ENCODE measurements at regions not wholly inside any gene's neighbourhood (a gene's known extent, or its start where the extent isn't known, plus 50 kb on each side); places are given as distances from the start of the nearest gene placed in this dataset.

DNA sequence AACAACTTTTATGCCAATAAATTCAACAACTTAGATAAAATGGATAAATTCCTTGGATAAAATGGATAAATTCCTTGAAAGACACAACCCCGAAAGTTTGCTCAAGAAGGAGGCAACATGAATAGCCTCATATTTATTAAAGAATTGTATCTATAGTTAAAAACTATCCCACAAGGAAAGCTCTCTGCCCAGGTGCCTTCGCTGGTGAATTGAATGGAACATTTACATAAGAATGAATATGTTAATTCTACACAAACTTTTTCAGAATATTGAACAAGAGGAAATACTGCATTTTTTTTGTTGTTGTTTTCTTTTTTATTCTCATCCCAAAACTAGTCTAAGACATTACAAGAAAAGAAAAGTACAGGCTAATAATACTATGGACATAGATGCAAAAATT lies 805.3 kb upstream of the RAB6C start:
- TF ChIP-seq, protein P1, sequence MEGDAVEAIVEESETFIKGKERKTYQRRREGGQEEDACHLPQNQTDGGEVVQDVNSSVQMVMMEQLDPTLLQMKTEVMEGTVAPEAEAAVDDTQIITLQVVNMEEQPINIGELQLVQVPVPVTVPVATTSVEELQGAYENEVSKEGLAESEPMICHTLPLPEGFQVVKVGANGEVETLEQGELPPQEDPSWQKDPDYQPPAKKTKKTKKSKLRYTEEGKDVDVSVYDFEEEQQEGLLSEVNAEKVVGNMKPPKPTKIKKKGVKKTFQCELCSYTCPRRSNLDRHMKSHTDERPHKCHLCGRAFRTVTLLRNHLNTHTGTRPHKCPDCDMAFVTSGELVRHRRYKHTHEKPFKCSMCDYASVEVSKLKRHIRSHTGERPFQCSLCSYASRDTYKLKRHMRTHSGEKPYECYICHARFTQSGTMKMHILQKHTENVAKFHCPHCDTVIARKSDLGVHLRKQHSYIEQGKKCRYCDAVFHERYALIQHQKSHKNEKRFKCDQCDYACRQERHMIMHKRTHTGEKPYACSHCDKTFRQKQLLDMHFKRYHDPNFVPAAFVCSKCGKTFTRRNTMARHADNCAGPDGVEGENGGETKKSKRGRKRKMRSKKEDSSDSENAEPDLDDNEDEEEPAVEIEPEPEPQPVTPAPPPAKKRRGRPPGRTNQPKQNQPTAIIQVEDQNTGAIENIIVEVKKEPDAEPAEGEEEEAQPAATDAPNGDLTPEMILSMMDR (IDR thresholded peaks at IDR 0.05; ENCODE audit: insufficient read depth, low read length): no peak
- no peak for TF ChIP-seq GABPA (IDR thresholded peaks at IDR 0.05; ENCODE audit: low read depth)
- TF ChIP-seq, protein P2, sequence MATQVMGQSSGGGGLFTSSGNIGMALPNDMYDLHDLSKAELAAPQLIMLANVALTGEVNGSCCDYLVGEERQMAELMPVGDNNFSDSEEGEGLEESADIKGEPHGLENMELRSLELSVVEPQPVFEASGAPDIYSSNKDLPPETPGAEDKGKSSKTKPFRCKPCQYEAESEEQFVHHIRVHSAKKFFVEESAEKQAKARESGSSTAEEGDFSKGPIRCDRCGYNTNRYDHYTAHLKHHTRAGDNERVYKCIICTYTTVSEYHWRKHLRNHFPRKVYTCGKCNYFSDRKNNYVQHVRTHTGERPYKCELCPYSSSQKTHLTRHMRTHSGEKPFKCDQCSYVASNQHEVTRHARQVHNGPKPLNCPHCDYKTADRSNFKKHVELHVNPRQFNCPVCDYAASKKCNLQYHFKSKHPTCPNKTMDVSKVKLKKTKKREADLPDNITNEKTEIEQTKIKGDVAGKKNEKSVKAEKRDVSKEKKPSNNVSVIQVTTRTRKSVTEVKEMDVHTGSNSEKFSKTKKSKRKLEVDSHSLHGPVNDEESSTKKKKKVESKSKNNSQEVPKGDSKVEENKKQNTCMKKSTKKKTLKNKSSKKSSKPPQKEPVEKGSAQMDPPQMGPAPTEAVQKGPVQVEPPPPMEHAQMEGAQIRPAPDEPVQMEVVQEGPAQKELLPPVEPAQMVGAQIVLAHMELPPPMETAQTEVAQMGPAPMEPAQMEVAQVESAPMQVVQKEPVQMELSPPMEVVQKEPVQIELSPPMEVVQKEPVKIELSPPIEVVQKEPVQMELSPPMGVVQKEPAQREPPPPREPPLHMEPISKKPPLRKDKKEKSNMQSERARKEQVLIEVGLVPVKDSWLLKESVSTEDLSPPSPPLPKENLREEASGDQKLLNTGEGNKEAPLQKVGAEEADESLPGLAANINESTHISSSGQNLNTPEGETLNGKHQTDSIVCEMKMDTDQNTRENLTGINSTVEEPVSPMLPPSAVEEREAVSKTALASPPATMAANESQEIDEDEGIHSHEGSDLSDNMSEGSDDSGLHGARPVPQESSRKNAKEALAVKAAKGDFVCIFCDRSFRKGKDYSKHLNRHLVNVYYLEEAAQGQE (IDR thresholded peaks at IDR 0.05; ENCODE audit: insufficient replicate concordance, low read depth): no peak

Data from HL-60 (cell line).